CD1c-positive myeloid dendritic cell (primary cell): ENCODE measurements at regions not wholly inside any gene's neighbourhood (a gene's known extent, or its start where the extent isn't known, plus 50 kb on each side); places are given as distances from the start of the nearest gene placed in this dataset.
"Not testable (repeated sequence)": the region's sequence is repeated elsewhere in the genome, so short reads cannot be mapped to it uniquely, and the experiment has no call there.

ENCODE experiments used
- DNase-seq: peaks from one replicate; pipeline ENCODE4 v3.0.0-alpha.2; 2016; ENCODE audit errors: extremely low spot score

- no peak for DNase-seq
Measured at GRCh38 chr5:116858705-116859333, 284.2 kb upstream of the SEMA6A start.

DNA sequence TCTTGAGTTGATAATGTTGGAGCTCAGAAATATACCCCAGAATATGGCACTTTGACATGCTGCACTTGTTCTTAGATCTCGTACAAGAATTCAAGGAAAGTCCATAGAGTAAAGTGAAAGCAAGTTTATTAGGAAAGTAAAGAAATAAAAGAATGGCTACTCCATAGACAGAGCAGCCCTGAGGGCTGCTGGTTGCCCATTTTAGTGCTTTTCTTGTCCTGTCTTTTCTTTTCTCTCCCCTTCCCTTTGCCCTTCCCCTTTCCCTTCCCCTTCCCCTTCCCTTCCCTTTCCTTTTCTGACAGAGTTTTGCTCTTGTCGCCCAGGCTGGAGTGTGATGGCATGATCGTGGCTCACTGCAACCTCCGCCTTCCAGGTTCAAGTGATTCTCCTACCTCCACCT lies 283.4 kb upstream of the SEMA6A start:
- not testable (repeated sequence) for DNase-seq

- DNase-seq, result no peak
Measured at GRCh38 chr5:116856271-116856670, 281.6 kb upstream of the SEMA6A start.

DNA sequence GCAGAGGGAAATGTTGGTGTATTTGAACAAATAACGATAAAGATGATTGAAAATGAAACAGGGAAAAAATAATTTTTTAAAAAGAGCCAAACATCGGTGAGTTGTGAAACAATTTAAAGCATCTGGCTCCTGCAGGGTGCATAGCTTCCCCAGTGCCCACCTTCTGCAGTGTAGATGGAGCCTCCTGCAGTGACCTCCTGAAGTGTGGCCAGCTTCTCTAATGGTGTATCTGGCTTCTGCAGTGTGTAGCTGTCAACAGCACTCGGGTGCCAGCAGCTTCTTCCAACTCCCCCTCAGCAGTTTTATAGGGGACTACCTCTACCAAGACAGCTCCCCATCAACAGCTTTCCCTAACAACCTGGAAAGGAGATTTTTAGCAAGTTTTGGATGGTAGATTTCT lies 279.4 kb upstream of the SEMA6A start:
- DNase-seq, result no peak

DNA sequence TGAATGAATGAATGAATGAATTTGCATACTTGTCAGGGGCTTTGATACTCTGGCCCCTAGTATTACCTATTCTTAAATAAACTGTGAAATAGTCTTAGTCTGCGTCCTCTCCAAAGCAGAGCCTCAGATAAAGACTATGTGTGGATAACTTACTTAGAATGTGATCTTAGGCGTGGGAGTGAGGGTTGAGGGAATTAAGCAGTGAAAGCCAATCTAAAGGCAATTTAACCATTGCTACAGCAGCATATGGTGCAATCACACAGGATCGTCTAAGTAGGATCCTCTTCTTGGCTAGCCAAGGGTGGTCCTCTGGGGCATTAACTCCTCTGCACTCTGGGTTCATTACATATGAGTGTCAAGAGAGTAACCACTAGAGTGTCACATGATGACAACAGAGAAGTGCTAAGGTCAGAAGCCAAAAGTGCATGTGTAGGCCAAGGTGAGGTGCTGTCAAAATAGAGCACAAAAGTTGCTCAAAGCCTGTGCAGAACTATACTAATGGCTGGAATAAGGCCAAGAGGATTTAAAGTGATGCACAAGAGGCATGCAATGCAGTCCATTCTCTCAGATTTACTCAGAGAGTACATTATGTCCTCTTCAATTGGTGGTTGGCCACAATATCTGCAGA lies 274.4 kb upstream of the SEMA6A start:
- no peak for DNase-seq

DNA sequence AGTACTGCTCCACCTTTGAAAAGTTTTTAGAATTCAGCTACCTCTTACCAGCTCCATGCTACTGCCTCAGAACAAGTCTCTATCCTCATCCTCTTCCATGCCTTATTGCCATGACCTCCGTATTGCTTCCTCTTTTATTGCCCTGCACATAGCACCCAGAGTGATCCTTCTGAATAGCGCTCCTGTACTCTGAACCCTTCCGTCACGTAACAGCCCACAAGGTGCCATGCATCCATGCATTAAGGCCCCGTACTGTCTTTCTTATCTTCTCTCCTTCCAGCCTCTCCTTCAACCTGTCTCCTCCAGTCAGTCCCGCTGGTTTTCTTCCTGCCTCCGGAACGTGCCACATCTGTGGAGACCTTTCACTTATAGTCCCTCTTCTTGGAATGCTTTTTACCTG lies 273.3 kb upstream of the SEMA6A start:
- DNase-seq, result no peak

DNA sequence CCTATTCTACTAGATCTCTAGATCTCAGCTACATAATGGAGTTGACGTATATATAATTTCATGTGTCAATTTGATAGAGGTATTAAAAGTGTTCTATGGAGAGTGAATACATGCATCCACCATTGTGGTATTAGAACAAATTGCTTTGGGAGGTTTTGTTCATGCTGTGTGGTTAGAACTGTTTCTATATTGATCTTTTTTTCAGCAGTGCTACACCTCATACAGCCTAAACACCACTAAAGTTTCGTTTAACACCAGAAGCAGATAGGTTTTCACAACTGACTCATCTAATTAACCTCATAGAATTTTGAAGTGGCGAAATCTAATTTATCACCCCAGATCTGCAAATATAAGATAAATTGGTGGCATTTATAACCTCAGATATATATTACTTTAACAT lies 269.4 kb upstream of the SEMA6A start:
- no peak for DNase-seq

GRCh38 chr5:116842514-116842961 lies 267.9 kb upstream of the SEMA6A start:
- DNase-seq, result no peak

- no peak for DNase-seq
Measured at GRCh38 chr5:116841734-116842133, 267.1 kb upstream of the SEMA6A start.

DNA sequence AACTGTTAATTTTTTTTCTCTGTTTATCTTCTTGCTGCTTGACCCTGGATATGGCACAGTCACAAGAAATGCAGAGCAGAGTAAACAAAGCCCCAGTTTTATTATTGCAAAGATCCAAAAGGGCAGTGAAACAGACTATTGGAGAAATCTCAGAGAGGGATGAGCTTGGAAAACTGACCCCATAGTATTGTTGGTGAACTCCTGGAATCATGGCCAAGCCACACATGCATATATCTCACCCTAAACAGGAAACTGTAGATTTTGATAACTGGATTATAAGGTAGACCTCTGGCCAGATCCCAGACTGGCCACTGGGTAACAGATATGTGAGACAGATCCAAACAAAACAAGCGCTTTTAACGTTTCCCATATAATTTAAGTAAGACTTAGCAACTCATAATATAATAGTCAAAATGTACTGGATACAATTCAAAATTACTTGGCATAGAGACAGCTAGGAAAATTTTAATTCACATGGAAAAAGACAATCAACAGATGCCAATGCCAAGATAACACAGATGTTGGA lies 263.5 kb upstream of the SEMA6A start:
- DNase-seq, result no peak

DNA sequence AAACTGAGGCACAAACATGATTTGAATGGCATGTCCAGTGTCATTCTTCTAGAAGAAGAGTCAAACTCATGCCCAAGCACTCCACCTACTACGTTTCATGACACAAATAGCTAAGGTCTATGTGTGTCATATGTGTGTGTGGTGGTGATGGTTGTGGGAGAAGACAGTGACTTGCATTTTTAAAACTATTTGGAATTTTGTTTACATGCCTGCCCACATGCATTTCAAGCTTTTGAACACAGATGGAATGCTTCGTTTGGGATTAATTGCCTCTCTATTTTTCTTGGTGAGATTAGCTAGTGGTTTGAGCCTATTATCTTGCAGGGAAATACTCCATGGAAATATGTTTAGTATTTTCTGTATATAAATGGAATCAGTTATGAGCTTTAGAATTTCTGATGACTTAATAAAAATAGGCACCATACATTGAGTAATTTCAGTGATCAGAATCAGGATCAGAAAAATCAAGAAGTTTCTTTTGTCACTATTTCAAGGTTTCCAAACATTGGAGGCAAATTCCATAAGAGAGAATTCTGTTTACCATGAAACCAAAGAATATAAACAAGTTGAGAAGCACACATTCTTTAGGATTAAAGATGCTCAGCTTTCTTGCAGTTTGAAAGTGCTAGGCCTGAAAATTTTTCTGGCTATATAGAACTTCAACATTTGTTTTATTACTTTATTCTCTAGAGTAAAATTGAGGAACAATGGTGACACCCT lies 260.3 kb upstream of the SEMA6A start:
- DNase-seq, result no peak

- no peak for DNase-seq
Measured at GRCh38 chr5:116830079-116830478, 255.5 kb upstream of the SEMA6A start.

DNA sequence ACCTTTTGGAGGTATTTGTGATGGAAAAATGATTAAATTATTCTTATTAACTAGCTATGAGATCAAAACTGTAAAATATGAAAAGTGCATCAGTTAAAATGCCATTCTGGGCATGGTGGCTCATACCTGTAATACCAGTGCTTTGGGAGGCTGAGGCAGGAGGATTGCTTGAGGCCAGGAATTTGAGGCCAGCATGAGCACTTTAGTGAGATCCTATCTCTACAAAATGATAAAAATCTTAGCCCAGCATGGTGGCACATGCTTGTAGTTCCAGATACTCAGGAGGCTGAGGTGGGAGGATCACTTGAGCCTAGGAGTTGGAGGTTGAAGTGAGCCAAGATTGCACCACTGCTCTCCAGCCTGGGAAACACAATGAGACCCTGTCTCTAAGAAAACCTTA lies 252.5 kb upstream of the SEMA6A start:
- no peak for DNase-seq

DNA sequence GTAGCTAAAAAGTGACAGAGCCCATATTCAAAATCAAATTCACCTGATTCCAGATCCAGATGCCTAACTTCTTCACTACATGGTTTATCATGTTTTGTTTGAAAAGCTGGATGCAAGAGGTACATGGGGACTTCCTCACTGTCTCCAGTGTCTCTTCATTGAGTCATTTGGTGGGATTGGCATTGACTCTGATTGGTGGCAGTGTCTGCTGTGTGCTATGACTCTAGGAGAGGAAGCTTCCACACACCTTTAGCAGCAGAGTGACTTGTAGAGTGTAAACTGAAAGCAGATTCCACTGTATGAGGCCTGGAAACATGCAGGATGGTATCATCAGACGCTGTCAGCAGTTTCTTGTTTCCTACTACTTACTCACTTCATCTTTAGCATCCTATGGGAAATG lies 250.9 kb upstream of the SEMA6A start:
- DNase-seq, result no peak

GRCh38 chr5:116824751-116825438 lies 250.3 kb upstream of the SEMA6A start:
- DNase-seq, result no peak

- no peak for DNase-seq
Measured at GRCh38 chr5:116814626-116815385, 240.2 kb upstream of the SEMA6A start.

GRCh38 chr5:116813906-116814305 lies 239.3 kb upstream of the SEMA6A start:
- no peak for DNase-seq

DNA sequence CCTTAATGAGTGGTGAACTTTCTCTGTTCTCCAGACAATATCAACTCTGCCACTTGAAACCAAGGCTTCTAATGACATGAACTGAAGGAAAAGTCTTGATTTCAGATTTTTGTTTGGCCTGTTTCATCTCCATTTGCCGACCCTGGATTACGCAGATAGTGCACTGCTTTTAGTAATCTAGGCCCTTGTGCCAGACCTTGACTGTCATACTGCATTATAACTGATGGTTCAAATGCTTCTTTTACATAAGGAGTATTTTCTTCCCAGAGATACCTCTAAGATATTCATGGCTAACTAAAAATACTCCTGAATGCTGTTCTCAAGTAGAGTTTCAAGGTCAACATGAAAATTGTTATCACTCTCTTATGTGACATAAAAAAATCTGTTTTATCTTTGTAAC lies 238.7 kb upstream of the SEMA6A start:
- DNase-seq, result no peak

DNA sequence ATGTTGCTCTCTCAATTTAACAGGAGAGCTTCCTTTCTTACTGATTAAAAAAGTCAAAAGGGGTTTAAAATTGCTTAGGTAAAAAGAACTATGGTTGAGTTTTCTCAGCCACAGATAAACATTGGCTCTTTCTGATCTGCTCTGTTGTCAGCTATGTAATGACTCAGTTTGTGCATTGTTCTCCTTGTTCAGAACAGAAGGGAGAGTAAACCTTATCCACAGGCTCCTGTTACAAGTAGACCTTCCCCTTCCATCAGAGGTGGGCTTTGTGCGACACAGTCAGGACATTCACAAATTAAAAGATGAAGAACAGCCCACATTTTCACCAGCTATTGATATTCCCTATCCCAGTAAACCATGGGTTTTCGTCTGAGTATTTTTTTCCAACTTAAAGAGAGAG lies 236.3 kb upstream of the SEMA6A start:
- no peak for DNase-seq

- no peak for DNase-seq
Measured at GRCh38 chr5:116806836-116807235, 232.2 kb upstream of the SEMA6A start.

DNA sequence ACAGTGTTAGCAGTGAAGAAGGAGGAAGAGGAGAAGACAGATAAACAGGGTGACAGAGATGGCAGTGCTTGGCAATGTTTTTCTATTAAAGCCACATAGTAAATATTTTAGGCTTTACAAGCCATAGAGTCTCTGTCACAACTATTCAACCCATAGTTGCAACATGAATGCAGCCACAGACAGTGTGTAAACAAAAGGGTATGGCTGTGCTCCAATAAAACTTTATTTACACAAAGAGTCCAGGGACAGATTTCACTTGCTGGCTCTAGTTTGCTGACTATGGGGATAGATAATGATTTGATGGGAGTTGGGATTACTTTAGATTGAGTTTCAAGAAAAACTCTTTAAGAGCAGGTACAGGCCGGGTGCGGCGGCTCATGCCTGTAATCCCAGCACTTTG lies 224.8 kb upstream of the SEMA6A start:
- no peak for DNase-seq

GRCh38 chr5:116795189-116795588 lies 220.6 kb upstream of the SEMA6A start:
- DNase-seq, result no peak
